ENCODE measurements at regions not wholly inside any gene's neighbourhood (a gene's known extent, or its start where the extent isn't known, plus 50 kb on each side); places are given as distances from the start of the nearest gene placed in this dataset.
"Not testable (repeated sequence)": the region's sequence is repeated elsewhere in the genome, so short reads cannot be mapped to it uniquely, and the experiment has no call there.

GRCh38 chr13:80926024-80926423 lies 585.1 kb upstream of the SPRY2 start:
- H3K4me2 ChIP-seq (ENCODE audit: low read depth, low read length); H3K36me3 ChIP-seq (ENCODE audit: control insufficient read depth, insufficient read depth, low read length); H3K79me1 ChIP-seq (ENCODE audit: low read depth in 1 of 2, low read length in 2 of 2); H2AFZ ChIP-seq (replicated peaks; ENCODE audit: low read length, poor library complexity); H2AK5ac ChIP-seq (ENCODE audit: low read depth, low read length); in situ Hi-C loops (cut with MboI; ENCODE audit: low sequenced_read_pairs); H3K14ac ChIP-seq (replicated peaks; ENCODE audit: low read depth, low read length); H3K18ac ChIP-seq (ENCODE audit: low read depth, low read length); H3K9ac ChIP-seq (ENCODE audit: low read depth, low read length); POLR2A ChIA-PET (ENCODE audit: unreplicated experiment); H3K9me1 ChIP-seq (ENCODE audit: insufficient read depth, low read length); BruUV-seq (replicated peaks); H2BK20ac ChIP-seq (ENCODE audit: low read depth, low read length); H4K20me1 ChIP-seq (ENCODE audit: insufficient read depth, low read length); H3K23ac ChIP-seq (ENCODE audit: low read depth, low read length); H3K9me3 ChIP-seq (ENCODE audit: control insufficient read depth, insufficient read depth, low read length); CTCF ChIA-PET; H3K27ac ChIP-seq (ENCODE audit: insufficient read depth, low read length); H2BK5ac ChIP-seq (ENCODE audit: low read depth, low read length, poor library complexity, severe bottlenecking); H4K8ac ChIP-seq (ENCODE audit: low read depth in 2 of 2, low read length in 2 of 2); H3K4ac ChIP-seq (ENCODE audit: low read depth, low read length); H4K5ac ChIP-seq (ENCODE audit: low read depth, low read length); intact Hi-C loops (cut with micrococcal nuclease); H2BK120ac ChIP-seq (ENCODE audit: low read depth, low read length); DNase-seq; H2BK15ac ChIP-seq (ENCODE audit: low read depth, low read length); H4K91ac ChIP-seq (ENCODE audit: insufficient read depth, low read depth, low read length); H3K4me3 ChIP-seq (ENCODE audit: insufficient read depth, low read depth, low read length); ATAC-seq (ENCODE audit: low read depth); H3K56ac ChIP-seq (ENCODE audit: extremely low read depth, insufficient read depth, low read length); H3K4me1 ChIP-seq (ENCODE audit: control insufficient read depth, insufficient read depth, low read length); H3K27me3 ChIP-seq (ENCODE audit: control insufficient read depth, insufficient read depth, low read length); dilution Hi-C loops (cut with HindIII; ENCODE audit: low sequenced_read_pairs, unreplicated experiment); H2AK9ac ChIP-seq (replicated peaks; ENCODE audit: low read depth, low read length, poor library complexity): not testable (repeated sequence)
- WGBS, 2 experiments (ENCODE audit: extremely low coverage in 2 of 2, insufficient read length in 1 of 2), result no CpG with 5 or more reads among the region's 3 CpGs

Measured in IMR-90 (cell line).